Eye (tissue), 1 donor: ENCODE measurements at regions not wholly inside any gene's neighbourhood (a gene's known extent, or its start where the extent isn't known, plus 50 kb on each side); places are given as distances from the start of the nearest gene placed in this dataset.
A peak's percentile ranks its signal among the peaks of the same experiment; 100 is the strongest.
"Not testable (repeated sequence)": the region's sequence is repeated elsewhere in the genome, so short reads cannot be mapped to it uniquely, and the experiment has no call there.

ENCODE experiments used
- DNase-seq: peaks from one replicate; pipeline ENCODE4 v3.0.0-alpha.2; 2015

- DNase-seq, result no peak
These were observed 82.4 kb upstream of the MAGI3 start for GRCh38 chr1:113307771-113308445.

- not testable (repeated sequence) for DNase-seq
These were observed 77.7 kb upstream of the MAGI3 start for GRCh38 chr1:113312651-113313050.

GRCh38 chr1:113314600-113314999, 75.7 kb upstream of the MAGI3 start:
- no peak for DNase-seq

- DNase-seq, result no peak
These were observed 70.0 kb upstream of the MAGI3 start for GRCh38 chr1:113320272-113320671.

GRCh38 chr1:113320972-113321680, 69.2 kb upstream of the MAGI3 start:
- no peak for DNase-seq

- no peak for DNase-seq
These were observed 68.4 kb upstream of the MAGI3 start for GRCh38 chr1:113321771-113322387.

GRCh38 chr1:113322439-113322838, 67.9 kb upstream of the MAGI3 start:
- DNase-seq, result no peak

GRCh38 chr1:113325022-113325421, 65.3 kb upstream of the MAGI3 start:
- DNase-seq, result no peak

- DNase-seq, result no peak
These were observed 63.3 kb upstream of the MAGI3 start for GRCh38 chr1:113326976-113327375.

GRCh38 chr1:113333056-113333455, 57.3 kb upstream of the MAGI3 start:
- DNase-seq, result peak; percentile 24

- DNase-seq, result no peak
These were observed 50.3 kb upstream of the MAGI3 start for GRCh38 chr1:113340038-113340437.
